Left ventricle myocardium inferior (tissue), 1 donor: ENCODE measurements at regions not wholly inside any gene's neighbourhood (a gene's known extent, or its start where the extent isn't known, plus 50 kb on each side); places are given as distances from the start of the nearest gene placed in this dataset.

Source experiments
- DNase-seq: peaks from one replicate; pipeline ENCODE4 v3.0.0-alpha.2; 2020
- H3K27ac ChIP-seq: fragments of 200-600 bp; replicated peaks from 2 replicates; pipeline ENCODE4 v1.8.0; 2021
- H3K27me3 ChIP-seq: fragments of 200-600 bp; 2 replicates; pipeline ENCODE4 v1.8.0; 2021; ENCODE audit warnings: low read depth
- H3K36me3 ChIP-seq: fragments of 200-600 bp; 2 replicates; pipeline ENCODE4 v1.8.0; 2021
- H3K4me1 ChIP-seq: fragments of 200-600 bp; 2 replicates; pipeline ENCODE4 v1.8.0; 2021
- H3K4me3 ChIP-seq: fragments of 200-600 bp; 2 replicates; pipeline ENCODE4 v1.8.0; 2021; ENCODE audit warnings: mild to moderate bottlenecking, moderate library complexity
- H3K9me3 ChIP-seq: fragments of 200-600 bp; replicated peaks from 2 replicates; pipeline ENCODE4 v1.8.0; 2021
- intact Hi-C: fragments of 100-400 bp; cut with micrococcal nuclease; formaldehyde crosslinking; loops from one replicate; pipeline ENCODE4 v1.11.0; 2022
- TF ChIP-seq, protein P1 (sequence below): fragments of 200-600 bp; IDR thresholded peaks from 2 replicates; pipeline ENCODE4 v1.8.0; 2021; ENCODE audit warnings: antibody characterized with exemption, mild to moderate bottlenecking, borderline replicate concordance
- donor health status: DM: no; HTN: yes; CAD: no; lungs with severe emphysema.

DNA sequence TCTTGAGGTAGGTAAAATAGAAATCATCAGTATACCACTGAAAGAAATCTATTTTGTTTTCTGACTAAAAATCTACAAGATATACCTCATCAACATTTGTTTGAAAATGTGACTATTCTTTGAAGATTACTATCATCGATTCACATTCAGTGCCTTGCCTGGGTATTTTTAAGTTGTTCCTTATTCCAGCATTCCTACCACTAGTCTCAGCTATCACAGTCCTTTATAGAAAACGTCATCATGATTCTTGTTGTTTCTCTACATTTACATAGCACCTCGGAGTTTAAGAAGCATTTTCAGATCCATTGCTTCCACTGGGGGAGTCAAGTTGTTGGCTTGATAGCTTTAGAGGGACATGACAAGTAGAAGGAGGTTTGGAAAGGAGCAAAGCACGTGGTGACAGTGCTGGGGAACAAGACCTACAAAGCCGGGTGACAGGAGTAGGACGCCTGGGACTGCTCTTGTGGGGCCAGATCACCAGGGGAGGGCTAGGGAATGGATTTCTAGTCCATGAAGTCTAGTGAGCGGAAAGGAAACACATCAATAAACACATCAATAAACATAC, 61.5 kb downstream of the HES1 start:
- DNase-seq, result no peak
- H3K4me1 ChIP-seq, result peaks cover 16% of the 10 kb centered on the region
- TF ChIP-seq, protein P1, sequence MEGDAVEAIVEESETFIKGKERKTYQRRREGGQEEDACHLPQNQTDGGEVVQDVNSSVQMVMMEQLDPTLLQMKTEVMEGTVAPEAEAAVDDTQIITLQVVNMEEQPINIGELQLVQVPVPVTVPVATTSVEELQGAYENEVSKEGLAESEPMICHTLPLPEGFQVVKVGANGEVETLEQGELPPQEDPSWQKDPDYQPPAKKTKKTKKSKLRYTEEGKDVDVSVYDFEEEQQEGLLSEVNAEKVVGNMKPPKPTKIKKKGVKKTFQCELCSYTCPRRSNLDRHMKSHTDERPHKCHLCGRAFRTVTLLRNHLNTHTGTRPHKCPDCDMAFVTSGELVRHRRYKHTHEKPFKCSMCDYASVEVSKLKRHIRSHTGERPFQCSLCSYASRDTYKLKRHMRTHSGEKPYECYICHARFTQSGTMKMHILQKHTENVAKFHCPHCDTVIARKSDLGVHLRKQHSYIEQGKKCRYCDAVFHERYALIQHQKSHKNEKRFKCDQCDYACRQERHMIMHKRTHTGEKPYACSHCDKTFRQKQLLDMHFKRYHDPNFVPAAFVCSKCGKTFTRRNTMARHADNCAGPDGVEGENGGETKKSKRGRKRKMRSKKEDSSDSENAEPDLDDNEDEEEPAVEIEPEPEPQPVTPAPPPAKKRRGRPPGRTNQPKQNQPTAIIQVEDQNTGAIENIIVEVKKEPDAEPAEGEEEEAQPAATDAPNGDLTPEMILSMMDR, result peak; percentile 24
- H3K27me3 ChIP-seq, result no peaks in the 10 kb centered on the region
- H3K9me3 ChIP-seq, result no peaks in the 10 kb centered on the region
- H3K4me3 ChIP-seq, result no peak overlapping the region
- intact Hi-C loops, result no loop called here
- H3K27ac ChIP-seq, result no peak overlapping the region
- no peaks in the 10 kb centered on the region for H3K36me3 ChIP-seq

DNA sequence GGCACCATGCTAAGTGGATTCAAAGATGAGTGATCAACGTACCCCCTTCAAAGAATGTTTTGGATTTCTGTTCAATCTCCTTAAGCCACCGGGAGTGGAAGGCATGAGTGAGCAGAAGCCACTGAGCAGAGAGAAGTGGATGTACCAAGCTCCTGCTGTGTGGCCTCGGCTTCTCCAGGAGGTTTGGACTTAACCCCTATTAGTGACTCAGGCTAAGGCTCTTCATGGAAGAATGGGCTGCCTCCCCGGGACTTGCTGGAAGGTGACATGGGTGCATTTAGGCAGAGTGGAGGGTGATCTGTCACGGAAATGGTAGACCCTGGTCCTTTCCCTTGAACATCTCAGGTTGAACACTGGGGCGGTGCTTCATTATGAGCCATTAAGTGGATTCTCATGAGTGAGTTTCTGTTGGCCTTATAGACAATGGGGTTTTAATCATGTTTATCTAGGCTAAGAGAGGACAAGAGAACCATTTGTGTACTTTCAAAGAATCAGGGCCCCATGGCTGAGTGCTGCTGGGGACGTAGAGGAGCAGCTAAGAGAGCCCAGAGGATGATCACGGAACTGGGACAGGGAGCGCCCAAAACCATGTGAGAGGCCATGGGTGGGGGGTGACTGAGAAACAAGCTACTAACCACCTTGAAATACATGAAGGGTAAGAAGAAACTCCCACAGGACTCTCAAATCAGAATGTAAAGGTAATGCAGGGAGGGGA, 62.2 kb downstream of the HES1 start:
- Histone ChIP-seq H3K27me3 (peaks cover 4% of the 10 kb centered on the region), H3K9me3 (no peaks in the 10 kb centered on the region), H3K4me1 (peaks cover 16% of the 10 kb centered on the region), H3K4me3 (no peak overlapping the region), H3K27ac (no peak overlapping the region), H3K36me3 (no peaks in the 10 kb centered on the region)
- TF ChIP-seq, protein P1, result no peak
- intact Hi-C loops, result no loop called here
- DNase-seq, result no peak

DNA sequence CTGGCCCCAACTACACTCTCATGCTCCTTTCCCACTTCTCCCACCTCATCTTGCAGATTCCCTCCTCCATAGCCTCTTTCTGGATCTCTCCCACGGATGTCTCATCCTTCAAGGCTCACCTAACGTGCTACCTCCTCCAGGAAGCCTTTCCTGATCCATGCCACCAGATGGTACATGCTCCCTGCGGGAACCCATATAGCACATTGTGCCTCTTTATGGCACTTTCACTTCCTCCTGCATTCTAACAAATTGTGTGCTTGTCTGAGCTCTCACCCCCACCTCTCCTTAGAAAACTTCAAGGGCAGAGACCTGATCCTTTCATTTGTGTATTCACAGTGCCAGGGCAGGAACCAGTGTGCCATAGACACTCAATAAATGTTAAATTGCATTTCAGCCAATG, 63.0 kb downstream of the HES1 start:
- Histone ChIP-seq H3K4me3 (no peak overlapping the region), H3K4me1 (peaks cover 15% of the 10 kb centered on the region), H3K9me3 (no peaks in the 10 kb centered on the region), H3K27ac (no peak overlapping the region), H3K36me3 (no peaks in the 10 kb centered on the region), H3K27me3 (peaks cover 12% of the 10 kb centered on the region)
- DNase-seq, result no peak
- intact Hi-C loops, result no loop called here
- TF ChIP-seq, protein P1, result no peak

DNA sequence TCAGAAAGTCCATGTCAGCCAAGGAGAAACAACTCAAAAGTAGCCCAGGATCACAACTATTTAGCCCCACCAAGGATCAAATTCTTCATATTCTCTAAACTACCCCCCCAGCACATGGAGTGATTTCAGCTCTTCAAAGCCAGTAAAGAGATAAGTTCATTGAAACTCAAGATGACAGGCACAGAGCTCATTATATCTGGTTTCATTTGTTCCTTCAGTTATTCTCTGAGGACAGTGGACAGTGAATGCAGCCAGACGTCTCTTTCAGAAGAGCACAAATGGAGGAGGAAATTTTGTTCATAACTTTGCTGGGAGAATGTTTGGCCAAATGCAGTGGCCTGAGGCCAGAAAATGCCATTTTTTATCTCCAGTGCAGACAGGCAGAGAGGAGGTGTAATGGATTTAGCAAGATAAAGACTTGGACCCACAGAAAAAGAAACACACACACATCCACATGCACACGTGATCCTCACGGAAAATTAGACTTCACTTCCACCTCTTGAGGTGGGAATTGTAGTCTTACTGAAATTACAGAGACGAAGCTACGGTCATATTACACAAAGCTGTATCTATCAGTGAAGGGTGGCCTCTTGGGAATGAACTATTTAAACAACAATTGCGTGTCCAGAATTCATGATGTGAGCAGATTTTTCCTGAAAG, 64.6 kb downstream of the HES1 start:
- TF ChIP-seq, protein P1, result no peak
- Histone ChIP-seq H3K27me3 (peaks cover 21% of the 10 kb centered on the region), H3K4me3 (no peak overlapping the region), H3K27ac (no peak overlapping the region), H3K4me1 (peaks cover 16% of the 10 kb centered on the region), H3K9me3 (no peaks in the 10 kb centered on the region), H3K36me3 (no peaks in the 10 kb centered on the region)
- no peak for DNase-seq
- intact Hi-C loops, result no loop called here

DNA sequence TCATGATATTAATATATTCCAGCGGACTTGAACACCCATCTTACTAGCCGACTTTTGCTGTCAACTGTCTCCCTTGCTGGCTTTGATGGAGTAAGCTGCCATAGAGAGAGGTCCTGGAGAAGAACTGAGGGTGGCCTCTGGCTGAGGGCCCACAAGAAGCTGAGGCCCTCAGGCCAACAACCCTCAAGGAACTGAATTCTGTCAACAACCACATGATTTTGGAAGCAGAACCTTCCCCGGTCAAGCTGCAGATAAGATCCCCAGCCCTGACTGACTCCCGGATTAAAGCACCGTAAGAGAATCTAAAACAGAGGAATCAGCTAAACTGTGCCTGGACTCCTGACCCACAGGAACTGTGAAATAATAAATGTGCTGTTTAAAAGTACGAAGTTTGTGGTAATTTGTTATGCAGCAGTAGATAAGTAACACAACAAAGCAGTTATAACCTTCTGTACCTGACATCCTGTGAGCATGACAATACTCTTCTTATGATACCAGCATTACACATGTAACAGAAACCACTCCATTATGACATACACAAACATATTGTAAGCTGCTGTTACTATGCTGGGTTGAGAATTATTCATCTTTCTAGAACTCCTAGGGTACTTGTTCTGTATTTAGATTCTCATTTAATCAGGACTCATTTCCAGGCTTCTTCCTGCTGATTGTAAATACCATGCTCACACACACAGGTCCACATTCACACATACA, 66.2 kb downstream of the HES1 start:
- no peak for DNase-seq
- intact Hi-C loops, result no loop called here
- H3K27me3 ChIP-seq, result peaks cover 32% of the 10 kb centered on the region
- no peaks in the 10 kb centered on the region for H3K9me3 ChIP-seq
- H3K36me3 ChIP-seq, result no peaks in the 10 kb centered on the region
- no peak overlapping the region for H3K4me3 ChIP-seq
- peaks cover 16% of the 10 kb centered on the region for H3K4me1 ChIP-seq
- TF ChIP-seq, protein P1, result no peak
- no peak overlapping the region for H3K27ac ChIP-seq
